AG10803 (cell line): ENCODE measurements at regions not wholly inside any gene's neighbourhood (a gene's known extent, or its start where the extent isn't known, plus 50 kb on each side); places are given as distances from the start of the nearest gene placed in this dataset.
A peak's percentile ranks its signal among the peaks of the same experiment; 100 is the strongest.

Experiments
- DNase-seq: peaks from one replicate; pipeline ENCODE4 v3.0.0; 2010; ENCODE audit warnings: low read depth
- H3K4me3 ChIP-seq: 2 replicates; pipeline ENCODE4 v1.5.1; 2011; ENCODE audit warnings: mild to moderate bottlenecking, low read length, control low read depth
- CTCF ChIP-seq: conservative IDR thresholded peaks from 2 replicates; pipeline ENCODE4 v1.5.1; 2011; ENCODE audit warnings: mild to moderate bottlenecking, low read length, control low read depth, inconsistent platforms

GRCh38 chr18:53911200-53911599, 313.3 kb downstream of the MBD2 start:
- DNase-seq: no peak
- H3K4me3 ChIP-seq: no peak overlapping the region
- TF ChIP-seq CTCF: no peak

GRCh38 chr18:53909668-53910067, 314.8 kb downstream of the MBD2 start:
- DNase-seq: peak; percentile 50
- H3K4me3 ChIP-seq: no peak overlapping the region
- TF ChIP-seq CTCF: peak; percentile 74

GRCh38 chr18:53907921-53908320, 316.5 kb downstream of the MBD2 start:
- DNase-seq: no peak
- no peak for TF ChIP-seq CTCF
- no peak overlapping the region for H3K4me3 ChIP-seq

- no peak for TF ChIP-seq CTCF
- H3K4me3 ChIP-seq: no peak overlapping the region
- peak; percentile 36 for DNase-seq
Observed at GRCh38 chr18:53906681-53907080, 317.8 kb downstream of the MBD2 start.

GRCh38 chr18:53894675-53895442, 329.6 kb downstream of the MBD2 start:
- TF ChIP-seq CTCF: no peak
- DNase-seq: no peak
- H3K4me3 ChIP-seq: no peak overlapping the region

GRCh38 chr18:53887447-53887846, 337.0 kb downstream of the MBD2 start:
- no peak for TF ChIP-seq CTCF
- DNase-seq: no peak
- H3K4me3 ChIP-seq: no peak overlapping the region

GRCh38 chr18:53886058-53886457, 338.4 kb downstream of the MBD2 start:
- no peak for DNase-seq
- no peak for TF ChIP-seq CTCF
- H3K4me3 ChIP-seq: no peak overlapping the region
